ENCODE measurements at regions not wholly inside any gene's neighbourhood (a gene's known extent, or its start where the extent isn't known, plus 50 kb on each side); places are given as distances from the start of the nearest gene placed in this dataset.

GRCh38 chr16:29306943-29307597, 99.4 kb downstream of the NPIPB11 start:
- TF ChIP-seq POLR2A (IDR thresholded peaks at IDR 0.05) (no peak), CTCF (IDR thresholded peaks at IDR 0.05) (no peak)

Data from thyroid gland (tissue), 4 donors.